A549 (cell line): ENCODE measurements at regions not wholly inside any gene's neighbourhood (a gene's known extent, or its start where the extent isn't known, plus 50 kb on each side); places are given as distances from the start of the nearest gene placed in this dataset.
"Not testable (repeated sequence)": the region's sequence is repeated elsewhere in the genome, so short reads cannot be mapped to it uniquely, and the experiment has no call there.

Experiments used
- ATAC-seq, 2 experiments: fragments of 200-7000 bp in 1 of 2; fragments of >200 bp in 1 of 2; cut with Nextera tagmentation in 1 of 2; cut with Tn5 transposase in 1 of 2; 3 replicates each; pipeline versions ENCODE4 v1.8.0 to v1.9.1; 2018 to 2020; ENCODE audit warnings: mild to moderate bottlenecking in 1 of 2, moderate library complexity in 1 of 2
- CTCF ChIA-PET: fragments of 300-600 bp; sonication (Branson Sonifier 250); formaldehyde crosslinking; extraction: SDS; loops from one replicate; lab custom pipeline; 2021; ENCODE audit warnings: antibody characterized with exemption, inconsistent platforms; lab: Yijun Ruan, JAX
- POLR2A ChIA-PET: fragments of 350-600 bp; formaldehyde crosslinking; extraction: SDS; loops from one replicate; lab custom pipeline; 2021; ENCODE audit warnings: antibody characterized with exemption, inconsistent platforms; lab: Yijun Ruan, JAX
- DNase-seq, 2 experiments: peaks; one replicate each; pipeline versions ENCODE4 v3.0.0 to v3.0.0-alpha.2; 2011 to 2016; ENCODE audit warnings: low read depth in 1 of 2, low spot score in 1 of 2
- FAIRE-seq: peaks from 2 replicates; lab custom pipeline; 2011; peaks lifted over from hg19 to GRCh38; lab: Jason Lieb, UNC
- H3K27ac ChIP-seq, 2 experiments: fragments of >200 bp; sonication (Bioruptor Twin); formaldehyde crosslinking; 3 replicates each; pipeline ENCODE4 v1.5.1; 2016 to 2017
- H3K4me1 ChIP-seq: fragments of >200 bp; sonication (Bioruptor Twin); formaldehyde crosslinking; 3 replicates; pipeline ENCODE4 v1.6.1; 2016
- H3K4me2 ChIP-seq: fragments of >200 bp; sonication (Bioruptor Twin); formaldehyde crosslinking; 3 replicates; pipeline ENCODE4 v1.6.1; 2016
- H3K4me3 ChIP-seq: fragments of >200 bp; sonication (Bioruptor Twin); formaldehyde crosslinking; 3 replicates; pipeline ENCODE4 v1.5.1; 2016
- H3K9me3 ChIP-seq: fragments of >200 bp; sonication (Bioruptor Twin); formaldehyde crosslinking; 3 replicates; pipeline ENCODE4 v1.6.1; 2016
- BCL3 ChIP-seq: fragments of >200 bp; sonication (Bioruptor Twin); formaldehyde crosslinking; IDR thresholded peaks from 3 replicates; pipeline ENCODE4 v1.6.1; 2016
- BHLHE40 ChIP-seq: IDR thresholded peaks from 2 replicates; pipeline ENCODE4 v1.6.1; 2012; ENCODE audit warnings: low read depth, low read length, inconsistent platforms
- CTCF ChIP-seq: fragments of >200 bp; sonication (Bioruptor Twin); formaldehyde crosslinking; IDR thresholded peaks from 3 replicates; pipeline ENCODE4 v1.5.1; 2016
- ESRRA ChIP-seq: fragments of 150-350 bp; IDR thresholded peaks from 2 replicates; pipeline ENCODE4 v1.6.1; 2014; ENCODE audit warnings: mild to moderate bottlenecking, low read length, borderline replicate concordance
- HDAC2 ChIP-seq: fragments of 200-600 bp; sonication (generic); IDR thresholded peaks from 2 replicates; pipeline ENCODE4 v1.6.1; 2016
- HEYL ChIP-seq: fragments of 250-450 bp; sonication (Bioruptor Pico); IDR thresholded peaks from 2 replicates; pipeline ENCODE4 v1.8.0; 2021; ENCODE audit warnings: mild to moderate bottlenecking, moderate library complexity
- HOXA7 ChIP-seq: fragments of 250-450 bp; sonication (Bioruptor Pico); IDR thresholded peaks from 2 replicates; pipeline ENCODE4 v1.5.0; 2020; ENCODE audit warnings: mild to moderate bottlenecking, moderate library complexity
- HOXB13 ChIP-seq: fragments of 250-450 bp; sonication (Bioruptor Pico); IDR thresholded peaks from 2 replicates; pipeline ENCODE4 v1.5.0; 2020; ENCODE audit warnings: low read depth, mild to moderate bottlenecking, moderate library complexity
- JUN ChIP-seq, 2 experiments: fragments of >200 bp; sonication (Bioruptor Twin); formaldehyde crosslinking; IDR thresholded peaks; 2 replicates in 1 of 2; 3 replicates in 1 of 2; pipeline ENCODE4 v1.6.1; 2016 to 2017
- KDM5A ChIP-seq: fragments of 200-600 bp; sonication (generic); IDR thresholded peaks from 2 replicates; pipeline ENCODE4 v1.6.1; 2016; ENCODE audit warnings: antibody characterized with exemption, mild to moderate bottlenecking
- MAZ ChIP-seq: fragments of 150-350 bp; IDR thresholded peaks from 2 replicates; pipeline ENCODE4 v1.6.1; 2014; ENCODE audit warnings: antibody characterized with exemption, low read depth, low read length, borderline replicate concordance
- MYC ChIP-seq: IDR thresholded peaks from 2 replicates; pipeline ENCODE4 v1.6.1; 2012; ENCODE audit warnings: mild to moderate bottlenecking, inconsistent platforms, low read length, improper control_type of control experiment, borderline replicate concordance
- NFE2L2 ChIP-seq: fragments of 150-350 bp; conservative IDR thresholded peaks from 2 replicates; pipeline ENCODE4 v1.6.1; 2014; ENCODE audit warnings: low read length
- PBX3 ChIP-seq: IDR thresholded peaks from 2 replicates; pipeline ENCODE4 v1.6.1; 2012
- RAD21 ChIP-seq, 2 experiments: fragments of >200 bp in 1 of 2; sonication (Bioruptor Twin) in 1 of 2; formaldehyde crosslinking in 1 of 2; IDR thresholded peaks in 1 of 2; conservative IDR thresholded peaks in 1 of 2; 2 replicates in 1 of 2; 3 replicates in 1 of 2; pipeline ENCODE4 v1.6.1; 2012 to 2018; ENCODE audit warnings: inconsistent platforms in 1 of 2
- RARB ChIP-seq: fragments of 250-450 bp; sonication (Bioruptor Pico); IDR thresholded peaks from 2 replicates; pipeline ENCODE4 v1.8.0; 2021; ENCODE audit warnings: mild to moderate bottlenecking, moderate library complexity
- RCOR1 ChIP-seq: fragments of 150-350 bp; IDR thresholded peaks from 2 replicates; pipeline ENCODE4 v1.6.1; 2014; ENCODE audit warnings: antibody characterized with exemption, low read length, low read depth
- RNF2 ChIP-seq: fragments of 200-600 bp; sonication (generic); IDR thresholded peaks from 2 replicates; pipeline ENCODE4 v1.6.1; 2016; ENCODE audit warnings: low read depth, mild to moderate bottlenecking, antibody characterized with exemption, moderate library complexity, borderline replicate concordance
- SMC3 ChIP-seq: fragments of >200 bp; sonication (Bioruptor Twin); formaldehyde crosslinking; IDR thresholded peaks from 3 replicates; pipeline ENCODE4 v1.6.1; 2018; ENCODE audit warnings: inconsistent platforms
- TP53 ChIP-seq: fragments of 250-450 bp; sonication (Bioruptor Pico); IDR thresholded peaks from 2 replicates; pipeline ENCODE4 v1.5.0; 2021; ENCODE audit warnings: mild to moderate bottlenecking, moderate library complexity
- ZNF302 ChIP-seq: fragments of 250-450 bp; sonication (Bioruptor Pico); IDR thresholded peaks from 2 replicates; pipeline ENCODE4 v1.9.0; 2021; ENCODE audit warnings: inconsistent platforms, mild to moderate bottlenecking, moderate library complexity
- WGBS: methylation state at CpG from one replicate; pipeline ENCODE4 v1.1.6; 2017; ENCODE audit errors: missing lambda C conversion rate; 5-methylcytosine and 5-hydroxymethylcytosine counted together
- TF ChIP-seq, protein P1 (sequence below): fragments of 250-450 bp; sonication (Bioruptor Pico); IDR thresholded peaks from 2 replicates; pipeline ENCODE4 v1.5.0; 2020; ENCODE audit warnings: low read depth, mild to moderate bottlenecking, moderate library complexity

GRCh38 chr17:33723736-33724135 lies 430.6 kb upstream of the ASIC2 start:
- FAIRE-seq, H3K4me2 ChIP-seq, H3K4me1 ChIP-seq, DNase-seq, H3K9me3 ChIP-seq, H3K27ac ChIP-seq, POLR2A ChIA-PET, ATAC-seq, H3K4me3 ChIP-seq: not testable (repeated sequence)
- 1% methylated on average over 3 of the region's 3 CpGs for WGBS
- CTCF ChIA-PET = interaction anchor here (0.7 to 5.3 kb wide), 3 partner anchors 20 to 55 kb away, joined by 3 to 70 read pairs (median 5); no protein-coding TSS in a partner anchor

GRCh38 chr17:33725675-33726271 lies 432.7 kb upstream of the ASIC2 start:
- H3K27ac ChIP-seq = no peak overlapping the region
- POLR2A ChIA-PET = no interaction called here
- under 1% methylated on average over 11 of the region's 11 CpGs for WGBS
- no peak overlapping the region for H3K4me2 ChIP-seq
- H3K4me1 ChIP-seq = no peaks in the 10 kb centered on the region
- peak; percentile 43 to 49 for DNase-seq
- TF ChIP-seq CTCF (peak; percentile 52), SMC3 (peak; percentile 45; the same call in 1 of the 3 replicates), TP53 (CRISPR knock-in tag) (no peak), KDM5A (no peak), RAD21 (conservative IDR thresholded peaks at IDR 0.05 in 1 of 2, IDR thresholded peaks at IDR 0.05 in 1 of 2) (peak; percentile 44 to 57)
- no peaks in the 10 kb centered on the region for H3K9me3 ChIP-seq
- no peak overlapping the region for H3K4me3 ChIP-seq
- FAIRE-seq = no peak
- peak in 1 of 2 experiments; percentile 92; a peak in 3 of 6 replicates for ATAC-seq
- CTCF ChIA-PET = interaction anchor here (0.6 to 5.3 kb wide), 26 partner anchors 8 to 932 kb away, joined by 3 to 70 read pairs (median 4); no protein-coding TSS in a partner anchor

DNA sequence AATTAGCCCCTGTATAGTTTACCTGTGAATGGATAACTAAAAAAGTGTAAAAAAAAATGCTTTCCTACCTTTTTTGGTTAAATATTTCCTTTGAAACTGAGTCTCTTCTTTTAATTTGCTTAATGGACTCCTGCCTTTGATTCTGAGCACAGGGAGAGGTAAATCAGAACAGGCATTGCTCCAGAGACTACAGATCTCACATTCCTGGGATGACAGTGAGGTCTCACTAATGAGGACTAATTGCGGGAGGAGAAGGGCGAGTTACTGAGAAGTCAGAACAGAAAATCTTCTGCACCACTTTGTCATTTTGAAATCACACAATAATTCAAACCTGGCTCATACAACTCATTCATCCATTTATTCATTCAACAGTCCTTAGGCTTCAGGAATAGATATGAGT lies 437.0 kb upstream of the ASIC2 start:
- Histone ChIP-seq H3K4me2 (no peak overlapping the region), H3K4me3 (no peak overlapping the region), H3K4me1 (no peaks in the 10 kb centered on the region), H3K27ac (no peak overlapping the region), H3K9me3 (no peaks in the 10 kb centered on the region)
- 29% methylated on average over 2 of the region's 2 CpGs for WGBS
- no peak for FAIRE-seq
- ChIA-PET POLR2A (no interaction called here), CTCF (interaction anchor here (0.6 to 2.2 kb wide), 4 partner anchors 21 to 947 kb away, joined by 3 to 8 read pairs (median 4); no protein-coding TSS in a partner anchor)
- no peak for DNase-seq
- TF ChIP-seq MAZ (no peak), JUN (IDR thresholded peaks at IDR 0.05) (no peak), ZNF302 (CRISPR knock-in tag) (no peak), PBX3 (no peak), NFE2L2 (no peak), HOXB13 (CRISPR knock-in tag) (no peak), RCOR1 (no peak), HOXA7 (CRISPR knock-in tag) (no peak), ESRRA (no peak), CTCF (no peak), MYC (no peak), RNF2 (no peak), RARB (CRISPR knock-in tag) (no peak), BHLHE40 (no peak), HDAC2 (no peak), BCL3 (no peak), HEYL (CRISPR knock-in tag) (no peak)
- TF ChIP-seq, protein P1, sequence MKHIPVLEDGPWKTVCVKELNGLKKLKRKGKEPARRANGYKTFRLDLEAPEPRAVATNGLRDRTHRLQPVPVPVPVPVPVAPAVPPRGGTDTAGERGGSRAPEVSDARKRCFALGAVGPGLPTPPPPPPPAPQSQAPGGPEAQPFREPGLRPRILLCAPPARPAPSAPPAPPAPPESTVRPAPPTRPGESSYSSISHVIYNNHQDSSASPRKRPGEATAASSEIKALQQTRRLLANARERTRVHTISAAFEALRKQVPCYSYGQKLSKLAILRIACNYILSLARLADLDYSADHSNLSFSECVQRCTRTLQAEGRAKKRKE (CRISPR knock-in tag) = no peak
- ATAC-seq = no peak
